ENCODE measurements at regions not wholly inside any gene's neighbourhood (a gene's known extent, or its start where the extent isn't known, plus 50 kb on each side); places are given as distances from the start of the nearest gene placed in this dataset.

GRCh38 chr5:27403243-27403882 is 365.0 kb upstream of the CDH9 start:
- FAIRE-seq: no peak

GRCh38 chr5:27402828-27403227 is 364.4 kb upstream of the CDH9 start:
- FAIRE-seq (no peak), DNase-seq (ENCODE audit: low spot score in 2 of 2) (no peak)

More at GRCh38 chr5:27403243-27403882, 365.0 kb upstream of the CDH9 start:
- DNase-seq (ENCODE audit: low spot score in 2 of 2): no peak

- no peak for DNase-seq (ENCODE audit: low spot score in 2 of 2)
- FAIRE-seq: no peak
Observed at GRCh38 chr5:27396998-27397397, 358.6 kb upstream of the CDH9 start.

- no peak for DNase-seq (ENCODE audit: low spot score in 2 of 2)
- FAIRE-seq: no peak
Observed at GRCh38 chr5:27392716-27393115, 354.3 kb upstream of the CDH9 start.

GRCh38 chr5:27389696-27390095 is 351.3 kb upstream of the CDH9 start:
- DNase-seq (ENCODE audit: low spot score in 2 of 2) (no peak), FAIRE-seq (no peak)

- DNase-seq (ENCODE audit: low spot score in 2 of 2): no peak
- FAIRE-seq: no peak
Observed at GRCh38 chr5:27388755-27389154, 350.4 kb upstream of the CDH9 start.

- no peak for FAIRE-seq
- no peak for DNase-seq (ENCODE audit: low spot score in 2 of 2)
Observed at GRCh38 chr5:27387535-27388073, 349.2 kb upstream of the CDH9 start.

- DNase-seq (ENCODE audit: low spot score in 2 of 2): no peak
- FAIRE-seq: no peak
Observed at GRCh38 chr5:27381686-27382085, 343.3 kb upstream of the CDH9 start.

GRCh38 chr5:27377626-27378025 is 339.2 kb upstream of the CDH9 start:
- DNase-seq (ENCODE audit: low spot score in 2 of 2): no peak
- no peak for FAIRE-seq

GRCh38 chr5:27353970-27354369 is 315.6 kb upstream of the CDH9 start:
- DNase-seq (ENCODE audit: low spot score in 2 of 2) (no peak), FAIRE-seq (no peak)

- no peak for DNase-seq (ENCODE audit: low spot score in 2 of 2)
- FAIRE-seq: no peak
Observed at GRCh38 chr5:27353540-27353939, 315.2 kb upstream of the CDH9 start.

GRCh38 chr5:27341342-27341741 is 303.0 kb upstream of the CDH9 start:
- no peak for DNase-seq (ENCODE audit: low spot score in 2 of 2)
- FAIRE-seq: no peak

- no peak for DNase-seq (ENCODE audit: low spot score in 2 of 2)
- FAIRE-seq: no peak
Observed at GRCh38 chr5:27336817-27337216, 298.4 kb upstream of the CDH9 start.

- no peak for FAIRE-seq
- no peak for DNase-seq (ENCODE audit: low spot score in 2 of 2)
Observed at GRCh38 chr5:27328480-27328879, 290.1 kb upstream of the CDH9 start.

GRCh38 chr5:27325513-27325912 is 287.1 kb upstream of the CDH9 start:
- no peak for FAIRE-seq
- DNase-seq (ENCODE audit: low spot score in 2 of 2): no peak

GRCh38 chr5:27318701-27319100 is 280.3 kb upstream of the CDH9 start:
- DNase-seq (ENCODE audit: low spot score in 2 of 2) (no peak), FAIRE-seq (no peak)

- FAIRE-seq (no peak), DNase-seq (ENCODE audit: low spot score in 2 of 2) (no peak)
Observed at GRCh38 chr5:27316271-27316650, 277.9 kb upstream of the CDH9 start.

- FAIRE-seq: no peak
- DNase-seq (ENCODE audit: low spot score in 2 of 2): no peak
Observed at GRCh38 chr5:27315363-27316270, 277.2 kb upstream of the CDH9 start.

- DNase-seq (ENCODE audit: low spot score in 2 of 2): no peak
- no peak for FAIRE-seq
Observed at GRCh38 chr5:27313549-27313948, 275.2 kb upstream of the CDH9 start.

GRCh38 chr5:27312291-27312893 is 274.0 kb upstream of the CDH9 start:
- no peak for DNase-seq (ENCODE audit: low spot score in 2 of 2)
- FAIRE-seq: no peak

- FAIRE-seq: no peak
- DNase-seq (ENCODE audit: low spot score in 2 of 2): no peak
Observed at GRCh38 chr5:27311544-27311943, 273.2 kb upstream of the CDH9 start.

All from frontal cortex (tissue), 3 donors.